ENCODE measurements at regions not wholly inside any gene's neighbourhood (a gene's known extent, or its start where the extent isn't known, plus 50 kb on each side); places are given as distances from the start of the nearest gene placed in this dataset.

- no peak for DNase-seq (ENCODE audit: low spot score)
- Histone ChIP-seq H3K4me3 (no peak overlapping the region), H3K27ac (no peak overlapping the region)
- no peak for TF ChIP-seq CTCF (IDR thresholded peaks at IDR 0.05)
Observed at GRCh38 chr9:23372703-23373102, 453.3 kb downstream of the ELAVL2 start.

- Histone ChIP-seq H3K4me3 (no peak overlapping the region), H3K27ac (no peak overlapping the region)
- DNase-seq (ENCODE audit: low spot score): no peak
- TF ChIP-seq CTCF (IDR thresholded peaks at IDR 0.05): no peak
Observed at GRCh38 chr9:23375511-23375910, 450.5 kb downstream of the ELAVL2 start.

DNA sequence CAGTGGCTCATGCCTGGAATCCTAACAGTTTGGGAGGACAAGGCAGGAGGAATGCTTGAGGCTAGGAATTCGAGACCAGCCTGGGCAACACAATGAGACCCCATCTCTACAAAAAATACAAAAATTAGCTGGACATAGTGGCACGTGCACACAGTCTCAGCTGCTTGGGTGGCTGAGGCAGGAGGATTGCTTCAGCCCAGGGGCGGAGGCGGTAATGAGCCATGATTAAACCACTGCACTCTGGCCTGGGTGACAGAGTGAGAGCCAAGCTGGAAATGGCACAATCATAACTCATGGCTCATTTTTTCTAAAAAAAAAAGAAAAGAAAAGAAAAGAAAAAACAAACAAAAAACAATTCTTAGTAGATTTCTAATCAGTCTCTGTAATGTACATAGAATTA is 446.2 kb downstream of the ELAVL2 start:
- no peak overlapping the region for H3K27ac ChIP-seq
- no peak overlapping the region for H3K4me3 ChIP-seq
- no peak for DNase-seq (ENCODE audit: low spot score)
- no peak for TF ChIP-seq CTCF (IDR thresholded peaks at IDR 0.05)

- Histone ChIP-seq H3K4me3 (no peak overlapping the region), H3K27ac (no peak overlapping the region)
- no peak for DNase-seq (ENCODE audit: low spot score)
- TF ChIP-seq CTCF (IDR thresholded peaks at IDR 0.05): no peak
Observed at GRCh38 chr9:23380821-23381220, 445.2 kb downstream of the ELAVL2 start.

DNA sequence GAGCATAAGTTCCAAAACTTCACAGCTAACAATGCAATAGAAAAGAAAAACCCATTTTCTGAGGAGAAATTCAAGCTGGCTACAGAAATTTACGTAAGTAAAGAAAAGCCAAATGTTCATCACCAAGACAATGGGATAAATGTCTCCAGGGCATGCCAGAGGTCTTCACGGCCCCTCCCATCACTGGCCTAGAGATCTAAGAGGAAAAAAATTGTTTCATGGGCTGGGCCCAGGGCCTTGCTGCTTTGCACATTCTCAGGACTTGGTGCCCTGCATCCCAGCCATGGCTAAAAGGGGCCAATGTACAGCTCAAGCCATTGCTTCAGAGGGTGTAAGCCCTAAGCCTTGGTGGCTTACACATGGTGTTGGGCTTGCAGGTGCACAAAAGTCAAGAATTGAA is 443.6 kb downstream of the ELAVL2 start:
- no peak for TF ChIP-seq CTCF (IDR thresholded peaks at IDR 0.05)
- DNase-seq (ENCODE audit: low spot score): no peak

DNA sequence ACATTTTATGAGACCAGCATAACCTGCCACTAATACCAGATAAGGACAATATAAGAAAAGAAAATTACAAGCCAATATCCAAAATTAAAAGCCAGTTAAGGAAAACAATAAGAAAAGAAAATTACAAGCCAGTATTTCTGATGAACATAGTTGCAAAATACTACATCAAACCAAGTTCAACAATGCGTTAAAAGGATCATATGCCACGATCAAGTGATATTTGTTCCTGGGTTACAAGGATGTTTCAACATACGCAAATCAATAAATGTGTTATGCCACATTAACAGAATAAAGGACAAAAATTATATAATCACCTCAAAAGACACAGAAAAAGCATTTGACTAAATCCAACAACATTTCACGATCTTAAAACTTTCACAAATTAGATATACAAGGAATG is 431.9 kb downstream of the ELAVL2 start:
- DNase-seq (ENCODE audit: low spot score): no peak
- no peak overlapping the region for H3K27ac ChIP-seq
- no peak overlapping the region for H3K4me3 ChIP-seq
- TF ChIP-seq CTCF (IDR thresholded peaks at IDR 0.05): no peak

More for the DNA sequence above, 443.6 kb downstream of the ELAVL2 start:
- no peak overlapping the region for H3K4me3 ChIP-seq
- H3K27ac ChIP-seq: no peak overlapping the region

DNA sequence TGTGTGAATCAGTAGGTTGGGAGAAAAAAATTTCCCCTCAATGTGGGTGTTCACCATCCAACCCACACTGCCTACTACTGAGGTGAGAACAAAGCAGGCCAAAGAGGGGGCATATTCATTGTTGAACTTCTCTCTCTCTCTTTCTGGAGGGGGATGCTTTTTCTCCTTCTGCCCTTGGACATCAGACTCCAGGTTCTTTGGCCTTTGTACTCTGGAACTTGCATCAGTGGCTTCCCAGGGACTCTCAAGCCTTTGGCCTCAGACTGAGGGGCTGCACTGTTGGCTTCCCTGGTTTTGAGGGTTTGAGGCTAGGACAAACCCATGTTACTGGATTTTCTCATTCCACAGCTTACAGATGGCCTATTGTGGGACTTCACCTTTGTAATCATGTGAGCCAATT is 417.2 kb downstream of the ELAVL2 start:
- no peak for DNase-seq (ENCODE audit: low spot score)
- H3K27ac ChIP-seq: no peak overlapping the region
- H3K4me3 ChIP-seq: no peak overlapping the region
- no peak for TF ChIP-seq CTCF (IDR thresholded peaks at IDR 0.05)
